ENCODE measurements at regions not wholly inside any gene's neighbourhood (a gene's known extent, or its start where the extent isn't known, plus 50 kb on each side); places are given as distances from the start of the nearest gene placed in this dataset.

- WGBS (ENCODE audit: insufficient coverage), result no CpG with 5 or more reads among the region's 3 CpGs
- Histone ChIP-seq H3K36me3 (ENCODE audit: control insufficient read depth, insufficient read depth, low read length) (no peaks in the 10 kb centered on the region), H3K27me3 (ENCODE audit: control insufficient read depth, insufficient read depth, low read length) (no peaks in the 10 kb centered on the region), H3K4me1 (ENCODE audit: control insufficient read depth, insufficient read depth, low read length) (no peaks in the 10 kb centered on the region), H3K27ac (ENCODE audit: low read length) (no peak overlapping the region), H3K9me3 (replicated peaks; ENCODE audit: control insufficient read depth, low read depth, low read length) (no peaks in the 10 kb centered on the region), H3K4me3 (ENCODE audit: low read length) (no peak overlapping the region)
- no peak for DNase-seq
These were observed 525.3 kb upstream of the CELF2 start for GRCh38 chr10:10492420-10492819.

DNA sequence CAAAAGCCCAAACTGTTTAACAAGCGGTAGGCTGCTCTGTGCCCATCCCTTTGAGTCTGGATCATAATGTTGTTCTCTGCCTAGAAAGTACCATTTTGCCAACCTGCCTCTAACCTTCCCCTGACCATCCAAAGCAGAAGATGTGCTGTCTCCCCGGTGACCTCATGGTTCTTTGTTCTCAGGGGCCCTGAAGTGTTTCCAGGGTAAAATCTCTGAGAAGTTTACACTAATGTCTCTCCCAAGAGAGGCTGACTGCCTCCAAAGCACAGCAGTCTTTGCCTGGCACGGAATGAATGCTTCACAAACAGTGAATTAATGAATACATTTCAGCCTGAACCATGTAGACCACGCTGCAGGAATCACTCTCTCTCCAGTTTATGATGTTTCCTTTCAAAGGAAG is 523.8 kb upstream of the CELF2 start:
- H3K4me3 ChIP-seq (ENCODE audit: low read length), result no peak overlapping the region
- no peak overlapping the region for H3K27ac ChIP-seq (ENCODE audit: low read length)
- WGBS (ENCODE audit: insufficient coverage), result 67% methylated on average over 3 of the region's 4 CpGs
- no peaks in the 10 kb centered on the region for H3K36me3 ChIP-seq (ENCODE audit: control insufficient read depth, insufficient read depth, low read length)
- H3K4me1 ChIP-seq (ENCODE audit: control insufficient read depth, insufficient read depth, low read length), result no peaks in the 10 kb centered on the region
- DNase-seq, result no peak
- no peaks in the 10 kb centered on the region for H3K27me3 ChIP-seq (ENCODE audit: control insufficient read depth, insufficient read depth, low read length)
- H3K9me3 ChIP-seq (replicated peaks; ENCODE audit: control insufficient read depth, low read depth, low read length), result no peaks in the 10 kb centered on the region

GRCh38 chr10:10497245-10497644 is 520.4 kb upstream of the CELF2 start:
- no peaks in the 10 kb centered on the region for H3K9me3 ChIP-seq (replicated peaks; ENCODE audit: control insufficient read depth, low read depth, low read length)
- H3K4me3 ChIP-seq (ENCODE audit: low read length), result no peak overlapping the region
- no peak overlapping the region for H3K27ac ChIP-seq (ENCODE audit: low read length)
- no peaks in the 10 kb centered on the region for H3K27me3 ChIP-seq (ENCODE audit: control insufficient read depth, insufficient read depth, low read length)
- no peak for DNase-seq
- no peaks in the 10 kb centered on the region for H3K36me3 ChIP-seq (ENCODE audit: control insufficient read depth, insufficient read depth, low read length)
- no peaks in the 10 kb centered on the region for H3K4me1 ChIP-seq (ENCODE audit: control insufficient read depth, insufficient read depth, low read length)
- WGBS (ENCODE audit: insufficient coverage), result 91% methylated on average over 2 of the region's 3 CpGs

DNA sequence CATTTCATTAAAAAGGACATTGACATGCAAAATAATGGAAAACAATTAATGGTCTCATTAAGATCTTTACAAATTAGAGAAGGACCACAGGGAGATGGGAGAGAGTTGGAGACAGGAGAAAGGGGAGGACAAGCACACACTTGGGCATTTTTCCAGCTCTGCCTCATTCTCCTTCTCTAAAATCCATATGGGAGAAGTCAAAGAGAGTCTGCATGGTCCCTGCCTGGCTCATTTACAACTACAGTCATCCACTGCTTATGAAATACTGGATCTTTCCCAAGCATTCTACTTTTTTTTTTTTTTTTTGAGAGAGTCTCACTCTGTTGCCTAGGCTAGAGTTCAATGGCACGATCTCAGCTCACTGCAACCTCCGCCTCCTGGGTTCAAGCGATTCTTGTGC is 518.9 kb upstream of the CELF2 start:
- no peak overlapping the region for H3K4me3 ChIP-seq (ENCODE audit: low read length)
- no peaks in the 10 kb centered on the region for H3K4me1 ChIP-seq (ENCODE audit: control insufficient read depth, insufficient read depth, low read length)
- 69% methylated on average over 3 of the region's 3 CpGs for WGBS (ENCODE audit: insufficient coverage)
- peak; percentile 9 for DNase-seq
- H3K27ac ChIP-seq (ENCODE audit: low read length), result no peak overlapping the region
- no peaks in the 10 kb centered on the region for H3K9me3 ChIP-seq (replicated peaks; ENCODE audit: control insufficient read depth, low read depth, low read length)
- no peaks in the 10 kb centered on the region for H3K27me3 ChIP-seq (ENCODE audit: control insufficient read depth, insufficient read depth, low read length)
- no peaks in the 10 kb centered on the region for H3K36me3 ChIP-seq (ENCODE audit: control insufficient read depth, insufficient read depth, low read length)

DNA sequence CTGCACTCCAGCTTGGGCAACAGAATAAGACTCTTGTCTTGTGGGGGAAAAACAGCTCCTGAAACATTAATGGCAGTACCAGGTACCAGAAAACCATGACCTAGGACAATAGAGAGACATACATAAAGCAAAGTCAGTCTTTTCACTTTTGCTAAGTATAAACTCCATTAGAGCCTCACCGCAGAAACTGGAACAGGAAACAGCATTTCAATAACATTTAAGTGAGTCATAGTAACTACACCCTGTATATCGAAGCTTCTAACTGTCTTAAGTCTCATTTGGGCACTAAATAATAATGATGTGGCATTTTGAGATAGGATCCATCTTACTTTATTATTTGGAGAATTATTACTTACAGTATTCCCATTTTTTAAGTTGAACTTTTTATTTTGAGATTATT is 517.8 kb upstream of the CELF2 start:
- no peak overlapping the region for H3K27ac ChIP-seq (ENCODE audit: low read length)
- no CpG with 5 or more reads among the region's 2 CpGs for WGBS (ENCODE audit: insufficient coverage)

GRCh38 chr10:10500937-10501336 is 516.7 kb upstream of the CELF2 start:
- Histone ChIP-seq H3K4me3 (ENCODE audit: low read length) (no peak overlapping the region), H3K4me1 (ENCODE audit: control insufficient read depth, insufficient read depth, low read length) (no peaks in the 10 kb centered on the region), H3K27ac (ENCODE audit: low read length) (no peak overlapping the region), H3K9me3 (replicated peaks; ENCODE audit: control insufficient read depth, low read depth, low read length) (no peaks in the 10 kb centered on the region), H3K27me3 (ENCODE audit: control insufficient read depth, insufficient read depth, low read length) (no peaks in the 10 kb centered on the region), H3K36me3 (ENCODE audit: control insufficient read depth, insufficient read depth, low read length) (no peaks in the 10 kb centered on the region)
- WGBS (ENCODE audit: insufficient coverage), result no CpG with 5 or more reads among the region's 2 CpGs
- DNase-seq, result no peak

More for the DNA sequence above, 517.8 kb upstream of the CELF2 start:
- no peak for DNase-seq
- no peaks in the 10 kb centered on the region for H3K4me1 ChIP-seq (ENCODE audit: control insufficient read depth, insufficient read depth, low read length)
- H3K36me3 ChIP-seq (ENCODE audit: control insufficient read depth, insufficient read depth, low read length), result no peaks in the 10 kb centered on the region
- H3K4me3 ChIP-seq (ENCODE audit: low read length), result no peak overlapping the region
- no peaks in the 10 kb centered on the region for H3K9me3 ChIP-seq (replicated peaks; ENCODE audit: control insufficient read depth, low read depth, low read length)
- H3K27me3 ChIP-seq (ENCODE audit: control insufficient read depth, insufficient read depth, low read length), result no peaks in the 10 kb centered on the region

- H3K36me3 ChIP-seq (ENCODE audit: control insufficient read depth, insufficient read depth, low read length), result no peaks in the 10 kb centered on the region
- DNase-seq, result no peak
- no peaks in the 10 kb centered on the region for H3K4me1 ChIP-seq (ENCODE audit: control insufficient read depth, insufficient read depth, low read length)
- no peaks in the 10 kb centered on the region for H3K27me3 ChIP-seq (ENCODE audit: control insufficient read depth, insufficient read depth, low read length)
- no peaks in the 10 kb centered on the region for H3K9me3 ChIP-seq (replicated peaks; ENCODE audit: control insufficient read depth, low read depth, low read length)
- H3K4me3 ChIP-seq (ENCODE audit: low read length), result no peak overlapping the region
- H3K27ac ChIP-seq (ENCODE audit: low read length), result no peak overlapping the region
- no CpG with 5 or more reads among the region's 1 CpG for WGBS (ENCODE audit: insufficient coverage)
These were observed 513.9 kb upstream of the CELF2 start for GRCh38 chr10:10503772-10504171.

- Histone ChIP-seq H3K4me1 (ENCODE audit: control insufficient read depth, insufficient read depth, low read length) (no peaks in the 10 kb centered on the region), H3K9me3 (replicated peaks; ENCODE audit: control insufficient read depth, low read depth, low read length) (no peaks in the 10 kb centered on the region), H3K27me3 (ENCODE audit: control insufficient read depth, insufficient read depth, low read length) (no peaks in the 10 kb centered on the region), H3K4me3 (ENCODE audit: low read length) (no peak overlapping the region), H3K27ac (ENCODE audit: low read length) (no peak overlapping the region), H3K36me3 (ENCODE audit: control insufficient read depth, insufficient read depth, low read length) (no peaks in the 10 kb centered on the region)
- no CpG with 5 or more reads among the region's 3 CpGs for WGBS (ENCODE audit: insufficient coverage)
- DNase-seq, result peak; percentile 32
These were observed 509.5 kb upstream of the CELF2 start for GRCh38 chr10:10508211-10508610.

DNA sequence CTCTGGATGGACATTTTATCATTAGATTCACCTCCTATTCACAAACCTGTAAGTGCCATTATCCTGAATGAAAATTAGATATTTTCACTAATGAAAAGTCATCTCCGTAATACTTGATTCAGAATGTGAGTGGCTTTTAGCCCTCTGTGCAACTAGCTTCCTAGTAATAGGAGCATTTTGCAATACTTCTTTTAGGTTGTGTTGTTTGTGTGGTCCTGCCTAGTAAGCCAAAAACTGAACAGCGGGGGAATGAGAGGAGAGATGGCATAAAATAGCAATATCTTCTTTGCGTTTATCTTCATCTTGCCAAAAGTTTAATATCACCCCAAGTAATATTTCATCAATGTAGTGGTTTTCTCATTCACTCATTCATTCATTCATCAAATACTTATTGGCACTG is 507.5 kb upstream of the CELF2 start:
- H3K4me1 ChIP-seq (ENCODE audit: control insufficient read depth, insufficient read depth, low read length), result no peaks in the 10 kb centered on the region
- no peaks in the 10 kb centered on the region for H3K27me3 ChIP-seq (ENCODE audit: control insufficient read depth, insufficient read depth, low read length)
- no peak for DNase-seq
- WGBS (ENCODE audit: insufficient coverage), result no CpG with 5 or more reads among the region's 3 CpGs
- no peaks in the 10 kb centered on the region for H3K9me3 ChIP-seq (replicated peaks; ENCODE audit: control insufficient read depth, low read depth, low read length)
- no peak overlapping the region for H3K27ac ChIP-seq (ENCODE audit: low read length)
- no peaks in the 10 kb centered on the region for H3K36me3 ChIP-seq (ENCODE audit: control insufficient read depth, insufficient read depth, low read length)
- H3K4me3 ChIP-seq (ENCODE audit: low read length), result no peak overlapping the region

GRCh38 chr10:10513067-10513466 is 504.6 kb upstream of the CELF2 start:
- no peak for DNase-seq
- WGBS (ENCODE audit: insufficient coverage), result no CpG with 5 or more reads among the region's 1 CpG
- Histone ChIP-seq H3K36me3 (ENCODE audit: control insufficient read depth, insufficient read depth, low read length) (no peaks in the 10 kb centered on the region), H3K4me3 (ENCODE audit: low read length) (no peak overlapping the region), H3K27ac (ENCODE audit: low read length) (no peak overlapping the region), H3K27me3 (ENCODE audit: control insufficient read depth, insufficient read depth, low read length) (no peaks in the 10 kb centered on the region), H3K9me3 (replicated peaks; ENCODE audit: control insufficient read depth, low read depth, low read length) (no peaks in the 10 kb centered on the region), H3K4me1 (ENCODE audit: control insufficient read depth, insufficient read depth, low read length) (no peaks in the 10 kb centered on the region)

DNA sequence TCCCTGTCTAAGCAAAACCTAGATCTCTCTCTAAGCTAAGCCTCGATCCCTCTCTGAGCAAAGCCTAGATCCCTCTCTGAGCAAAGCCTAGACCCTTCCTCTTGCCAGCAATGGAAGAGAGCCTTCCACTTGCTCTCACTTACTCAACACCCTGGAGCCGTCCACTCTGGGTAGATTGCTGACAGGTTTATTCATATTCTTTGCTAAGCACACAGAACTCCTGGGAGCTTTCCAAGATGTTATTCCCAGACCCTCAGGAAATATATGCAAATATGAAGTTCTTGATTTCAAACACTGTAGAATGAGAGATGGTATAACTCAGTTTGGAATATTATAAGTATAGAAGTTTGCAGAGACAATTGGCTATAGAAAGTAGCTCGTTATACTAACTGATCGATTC is 503.8 kb upstream of the CELF2 start:
- Histone ChIP-seq H3K36me3 (ENCODE audit: control insufficient read depth, insufficient read depth, low read length) (no peaks in the 10 kb centered on the region), H3K4me1 (ENCODE audit: control insufficient read depth, insufficient read depth, low read length) (no peaks in the 10 kb centered on the region), H3K27me3 (ENCODE audit: control insufficient read depth, insufficient read depth, low read length) (no peaks in the 10 kb centered on the region), H3K27ac (ENCODE audit: low read length) (no peak overlapping the region), H3K9me3 (replicated peaks; ENCODE audit: control insufficient read depth, low read depth, low read length) (no peaks in the 10 kb centered on the region), H3K4me3 (ENCODE audit: low read length) (no peak overlapping the region)
- WGBS (ENCODE audit: insufficient coverage), result 56% methylated on average over 1 of the region's 4 CpGs
- DNase-seq, result peak; percentile 8
